ENCODE measurements at regions not wholly inside any gene's neighbourhood (a gene's known extent, or its start where the extent isn't known, plus 50 kb on each side); places are given as distances from the start of the nearest gene placed in this dataset.
"Not testable (repeated sequence)": the region's sequence is repeated elsewhere in the genome, so short reads cannot be mapped to it uniquely, and the experiment has no call there.

- no peaks in the 10 kb centered on the region for H3K4me1 ChIP-seq (replicated peaks in 1 of 2)
- 50 to 100% (median 71%) methylated on average over 1 of the region's 2 CpGs; no CpG with 5 or more reads in 7 of the 10 experiments for WGBS, 10 experiments
- H3K27ac ChIP-seq = no peak overlapping the region
- no peak for ATAC-seq (replicated peaks in 6 of 8)
- H3K4me3 ChIP-seq = no peak overlapping the region
- in situ Hi-C loops (cut with MboI; ENCODE audit: low pct_unique_long_range_greater_than_20kb in 2 of 9, low sequenced_read_pairs in 9 of 9, unreplicated experiment in 9 of 9) = no loop called here
Observed at GRCh38 chrX:74220277-74220676, 83.7 kb upstream of the ZCCHC13 start.

GRCh38 chrX:74218895-74219294, 85.1 kb upstream of the ZCCHC13 start:
- no peak for ATAC-seq (replicated peaks in 6 of 8)
- H3K4me3 ChIP-seq = no peak overlapping the region
- WGBS, 10 experiments = 57 to 100% (median 95%) methylated on average over 1 of the region's 1 CpG; no CpG with 5 or more reads in 4 of the 10 experiments
- in situ Hi-C loops (cut with MboI; ENCODE audit: low pct_unique_long_range_greater_than_20kb in 2 of 9, low sequenced_read_pairs in 9 of 9, unreplicated experiment in 9 of 9) = no loop called here
- H3K4me1 ChIP-seq (replicated peaks in 1 of 2) = no peaks in the 10 kb centered on the region
- H3K27ac ChIP-seq = no peak overlapping the region

GRCh38 chrX:74216421-74216820, 87.6 kb upstream of the ZCCHC13 start:
- ATAC-seq (replicated peaks in 6 of 8) = no peak
- Histone ChIP-seq H3K27ac (no peak overlapping the region), H3K4me3 (no peak overlapping the region), H3K4me1 (replicated peaks in 1 of 2) (no peaks in the 10 kb centered on the region)
- in situ Hi-C loops (cut with MboI; ENCODE audit: low pct_unique_long_range_greater_than_20kb in 2 of 9, low sequenced_read_pairs in 9 of 9, unreplicated experiment in 9 of 9) = no loop called here

GRCh38 chrX:74211911-74212310, 92.1 kb upstream of the ZCCHC13 start:
- 82 to 100% (median 89%) methylated on average over 1 of the region's 1 CpG; no CpG with 5 or more reads in 6 of the 10 experiments for WGBS, 10 experiments
- Histone ChIP-seq H3K27ac (no peak overlapping the region), H3K4me1 (replicated peaks in 1 of 2) (no peaks in the 10 kb centered on the region), H3K4me3 (no peak overlapping the region)
- in situ Hi-C loops (cut with MboI; ENCODE audit: low pct_unique_long_range_greater_than_20kb in 2 of 9, low sequenced_read_pairs in 9 of 9, unreplicated experiment in 9 of 9) = no loop called here
- ATAC-seq (replicated peaks in 6 of 8) = no peak

- Histone ChIP-seq H3K4me1 (replicated peaks in 1 of 2) (no peaks in the 10 kb centered on the region), H3K4me3 (no peak overlapping the region), H3K27ac (no peak overlapping the region)
- in situ Hi-C loops (cut with MboI; ENCODE audit: low pct_unique_long_range_greater_than_20kb in 2 of 9, low sequenced_read_pairs in 9 of 9, unreplicated experiment in 9 of 9) = no loop called here
- no peak for ATAC-seq (replicated peaks in 6 of 8)
- WGBS, 10 experiments = 40 to 83% (median 40%) methylated on average over 1 of the region's 3 CpGs; no CpG with 5 or more reads in 7 of the 10 experiments
Observed at GRCh38 chrX:74207539-74207938, 96.4 kb upstream of the ZCCHC13 start.

GRCh38 chrX:74195605-74196004, 108.4 kb upstream of the ZCCHC13 start:
- H3K27ac ChIP-seq = no peak overlapping the region
- no peak overlapping the region for H3K4me3 ChIP-seq
- no peaks in the 10 kb centered on the region for H3K4me1 ChIP-seq (replicated peaks in 1 of 2)
- in situ Hi-C loops (cut with MboI; ENCODE audit: low pct_unique_long_range_greater_than_20kb in 2 of 9, low sequenced_read_pairs in 9 of 9, unreplicated experiment in 9 of 9) = no loop called here
- ATAC-seq (replicated peaks in 6 of 8) = no peak

- Histone ChIP-seq H3K4me1 (replicated peaks in 1 of 2) (no peaks in the 10 kb centered on the region), H3K4me3 (no peak overlapping the region), H3K27ac (no peak overlapping the region)
- 53% methylated on average over 2 of the region's 2 CpGs; no CpG with 5 or more reads in 9 of the 10 experiments for WGBS, 10 experiments
- no peak for ATAC-seq (replicated peaks in 6 of 8)
- in situ Hi-C loops (cut with MboI; ENCODE audit: low pct_unique_long_range_greater_than_20kb in 2 of 9, low sequenced_read_pairs in 9 of 9, unreplicated experiment in 9 of 9) = no loop called here
Observed at GRCh38 chrX:74195120-74195519, 108.9 kb upstream of the ZCCHC13 start.

GRCh38 chrX:74187211-74187610, 116.8 kb upstream of the ZCCHC13 start:
- Histone ChIP-seq H3K4me3 (no peak overlapping the region), H3K4me1 (replicated peaks in 1 of 2) (no peaks in the 10 kb centered on the region), H3K27ac (no peak overlapping the region)
- 16 to 100% (median 95%) methylated on average over 1 to 3 of the region's 3 CpGs; no CpG with 5 or more reads in 4 of the 10 experiments for WGBS, 10 experiments
- no peak for ATAC-seq (replicated peaks in 6 of 8)
- in situ Hi-C loops (cut with MboI; ENCODE audit: low pct_unique_long_range_greater_than_20kb in 2 of 9, low sequenced_read_pairs in 9 of 9, unreplicated experiment in 9 of 9) = no loop called here

- H3K27ac ChIP-seq; H3K4me3 ChIP-seq; ATAC-seq (replicated peaks in 6 of 8); in situ Hi-C loops (cut with MboI; ENCODE audit: low pct_unique_long_range_greater_than_20kb in 2 of 9, low sequenced_read_pairs in 9 of 9, unreplicated experiment in 9 of 9); H3K4me1 ChIP-seq (replicated peaks in 1 of 2): not testable (repeated sequence)
- 51 to 100% (median 76%) methylated on average over 1 to 4 of the region's 4 CpGs; no CpG with 5 or more reads in 6 of the 10 experiments for WGBS, 10 experiments
Observed at GRCh38 chrX:74183047-74183446, 120.9 kb upstream of the ZCCHC13 start.

- H3K27ac ChIP-seq; H3K4me1 ChIP-seq (replicated peaks in 1 of 2); ATAC-seq (replicated peaks in 6 of 8); in situ Hi-C loops (cut with MboI; ENCODE audit: low pct_unique_long_range_greater_than_20kb in 2 of 9, low sequenced_read_pairs in 9 of 9, unreplicated experiment in 9 of 9); H3K4me3 ChIP-seq: not testable (repeated sequence)
- WGBS, 10 experiments = 28 to 100% (median 95%) methylated on average over 2 of the region's 6 CpGs; no CpG with 5 or more reads in 6 of the 10 experiments
Observed at GRCh38 chrX:74181976-74182375, 122.0 kb upstream of the ZCCHC13 start.

- in situ Hi-C loops (cut with MboI; ENCODE audit: low pct_unique_long_range_greater_than_20kb in 2 of 9, low sequenced_read_pairs in 9 of 9, unreplicated experiment in 9 of 9) = no loop called here
- no peak for ATAC-seq (replicated peaks in 6 of 8)
- no peak overlapping the region for H3K27ac ChIP-seq
- H3K4me1 ChIP-seq (replicated peaks in 1 of 2) = no peaks in the 10 kb centered on the region
- WGBS, 10 experiments = 62 to 93% (median 74%) methylated on average over 2 to 6 of the region's 8 CpGs; no CpG with 5 or more reads in 6 of the 10 experiments
- H3K4me3 ChIP-seq = no peak overlapping the region
Observed at GRCh38 chrX:74180716-74181115, 123.3 kb upstream of the ZCCHC13 start.

- H3K27ac ChIP-seq = no peak overlapping the region
- 52 to 54% methylated on average over 2 to 3 of the region's 3 CpGs; no CpG with 5 or more reads in 8 of the 10 experiments for WGBS, 10 experiments
- no peak for ATAC-seq (replicated peaks in 6 of 8)
- no peak overlapping the region for H3K4me3 ChIP-seq
- in situ Hi-C loops (cut with MboI; ENCODE audit: low pct_unique_long_range_greater_than_20kb in 2 of 9, low sequenced_read_pairs in 9 of 9, unreplicated experiment in 9 of 9) = no loop called here
- no peaks in the 10 kb centered on the region for H3K4me1 ChIP-seq (replicated peaks in 1 of 2)
Observed at GRCh38 chrX:74179990-74180389, 124.0 kb upstream of the ZCCHC13 start.

- H3K4me1 ChIP-seq (replicated peaks in 1 of 2) = no peaks in the 10 kb centered on the region
- in situ Hi-C loops (cut with MboI; ENCODE audit: low pct_unique_long_range_greater_than_20kb in 2 of 9, low sequenced_read_pairs in 9 of 9, unreplicated experiment in 9 of 9) = no loop called here
- no peak for ATAC-seq (replicated peaks in 6 of 8)
- H3K4me3 ChIP-seq = no peak overlapping the region
- no peak overlapping the region for H3K27ac ChIP-seq
- 51 to 100% (median 78%) methylated on average over 1 to 4 of the region's 4 CpGs; no CpG with 5 or more reads in 4 of the 10 experiments for WGBS, 10 experiments
Observed at GRCh38 chrX:74179499-74179898, 124.5 kb upstream of the ZCCHC13 start.

GRCh38 chrX:74179071-74179470, 124.9 kb upstream of the ZCCHC13 start:
- no peak for ATAC-seq (replicated peaks in 6 of 8)
- WGBS, 10 experiments = 0 to 50% (median 40%) methylated on average over 1 of the region's 1 CpG; no CpG with 5 or more reads in 5 of the 10 experiments

More at GRCh38 chrX:74179071-74179470, 124.9 kb upstream of the ZCCHC13 start:
- in situ Hi-C loops (cut with MboI; ENCODE audit: low pct_unique_long_range_greater_than_20kb in 2 of 9, low sequenced_read_pairs in 9 of 9, unreplicated experiment in 9 of 9) = no loop called here
- Histone ChIP-seq H3K4me3 (no peak overlapping the region), H3K27ac (no peak overlapping the region), H3K4me1 (replicated peaks in 1 of 2) (no peaks in the 10 kb centered on the region)
